OCI-LY7 (cell line): ENCODE measurements at regions not wholly inside any gene's neighbourhood (a gene's known extent, or its start where the extent isn't known, plus 50 kb on each side); places are given as distances from the start of the nearest gene placed in this dataset.

ENCODE experiments used
- EZH2phosphoT487 ChIP-seq: fragments of 200-600 bp; sonication (generic); IDR thresholded peaks from 2 replicates; pipeline ENCODE4 v1.6.1; 2018; ENCODE audit warnings: low read depth, borderline replicate concordance, mild to moderate bottlenecking, mixed run types, antibody characterized with exemption, low read length, moderate library complexity, mixed read lengths
- TF ChIP-seq, protein P1 (sequence below): fragments of 200-600 bp; sonication (generic); conservative IDR thresholded peaks from 2 replicates; pipeline ENCODE4 v1.5.1; 2014; ENCODE audit warnings: mild to moderate bottlenecking, antibody characterized with exemption, low read length, moderate library complexity, mixed read lengths

DNA sequence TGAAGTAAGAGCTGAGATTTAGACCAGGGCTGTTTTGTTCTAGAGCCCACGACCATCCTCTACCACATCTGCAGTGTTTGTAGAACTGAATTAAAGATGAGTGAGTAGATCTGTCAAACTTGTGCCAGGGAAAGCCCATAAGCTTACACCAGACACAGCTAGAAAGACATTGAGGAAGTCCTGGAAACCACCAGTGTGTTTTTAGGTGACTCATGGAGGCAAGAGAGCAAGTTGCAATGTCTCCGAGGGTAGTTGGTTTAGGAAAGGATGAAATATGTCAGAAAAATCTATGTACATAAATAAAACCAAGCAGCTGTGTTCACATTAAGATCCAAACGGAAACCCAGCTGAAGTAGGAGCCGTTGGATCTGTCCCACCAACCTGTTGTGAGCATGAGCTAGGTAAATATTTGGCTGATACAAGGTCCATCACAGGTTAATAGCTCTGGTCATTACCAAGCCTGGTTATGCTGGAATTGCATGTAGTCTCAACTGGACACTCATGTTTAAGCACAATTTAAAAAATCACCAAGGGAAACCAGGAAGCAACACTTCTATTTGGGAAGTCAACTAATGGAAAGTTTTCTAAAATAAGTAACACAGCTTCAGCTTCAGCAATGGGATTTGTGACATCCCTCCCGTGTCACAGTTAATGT lies 49.9 kb upstream of the PLEKHG3 start:
- TF ChIP-seq, protein P1, sequence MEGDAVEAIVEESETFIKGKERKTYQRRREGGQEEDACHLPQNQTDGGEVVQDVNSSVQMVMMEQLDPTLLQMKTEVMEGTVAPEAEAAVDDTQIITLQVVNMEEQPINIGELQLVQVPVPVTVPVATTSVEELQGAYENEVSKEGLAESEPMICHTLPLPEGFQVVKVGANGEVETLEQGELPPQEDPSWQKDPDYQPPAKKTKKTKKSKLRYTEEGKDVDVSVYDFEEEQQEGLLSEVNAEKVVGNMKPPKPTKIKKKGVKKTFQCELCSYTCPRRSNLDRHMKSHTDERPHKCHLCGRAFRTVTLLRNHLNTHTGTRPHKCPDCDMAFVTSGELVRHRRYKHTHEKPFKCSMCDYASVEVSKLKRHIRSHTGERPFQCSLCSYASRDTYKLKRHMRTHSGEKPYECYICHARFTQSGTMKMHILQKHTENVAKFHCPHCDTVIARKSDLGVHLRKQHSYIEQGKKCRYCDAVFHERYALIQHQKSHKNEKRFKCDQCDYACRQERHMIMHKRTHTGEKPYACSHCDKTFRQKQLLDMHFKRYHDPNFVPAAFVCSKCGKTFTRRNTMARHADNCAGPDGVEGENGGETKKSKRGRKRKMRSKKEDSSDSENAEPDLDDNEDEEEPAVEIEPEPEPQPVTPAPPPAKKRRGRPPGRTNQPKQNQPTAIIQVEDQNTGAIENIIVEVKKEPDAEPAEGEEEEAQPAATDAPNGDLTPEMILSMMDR, result no peak
- TF ChIP-seq EZH2phosphoT487, result no peak
